SK-N-SH treated with all-trans-retinoic acid at 6 μM for 48 hours (cell line): ENCODE measurements at regions not wholly inside any gene's neighbourhood (a gene's known extent, or its start where the extent isn't known, plus 50 kb on each side); places are given as distances from the start of the nearest gene placed in this dataset.

Experiments
- ATAC-seq: fragments of 200-7000 bp; cut with Tn5 transposase; 3 replicates; pipeline ENCODE4 v1.9.1; 2020; ENCODE audit warnings: mild to moderate bottlenecking, moderate library complexity
- BACH2 ChIP-seq: fragments of 250-450 bp; sonication (Bioruptor Pico); IDR thresholded peaks from 2 replicates; pipeline ENCODE4 v1.9.0; 2021; ENCODE audit warnings: mild to moderate bottlenecking, borderline replicate concordance
- CSRNP3 ChIP-seq: fragments of 250-450 bp; sonication (Bioruptor Pico); IDR thresholded peaks from 2 replicates; pipeline ENCODE4 v1.5.1; 2021; ENCODE audit warnings: mild to moderate bottlenecking, moderate library complexity
- ESRRG ChIP-seq: fragments of 250-450 bp; sonication (Bioruptor Pico); IDR thresholded peaks from 2 replicates; pipeline ENCODE4 v1.6.1; 2021; ENCODE audit warnings: mild to moderate bottlenecking
- GLIS3 ChIP-seq: fragments of 250-450 bp; sonication (Bioruptor Pico); IDR thresholded peaks from 2 replicates; pipeline ENCODE4 v1.5.0; 2020; ENCODE audit warnings: mild to moderate bottlenecking, moderate library complexity
- ISL1 ChIP-seq: fragments of 250-450 bp; sonication (Bioruptor Pico); IDR thresholded peaks from 2 replicates; pipeline ENCODE4 v2.1.2; 2022; ENCODE audit warnings: mild to moderate bottlenecking, moderate library complexity
- OSR1 ChIP-seq: fragments of 250-450 bp; sonication (Bioruptor Pico); IDR thresholded peaks from 2 replicates; pipeline ENCODE4 v1.8.0; 2022; ENCODE audit warnings: moderate library complexity, mild to moderate bottlenecking, inconsistent platforms
- PATZ1 ChIP-seq: fragments of 250-450 bp; sonication (Bioruptor Pico); IDR thresholded peaks from 2 replicates; pipeline ENCODE4 v1.8.0; 2020; ENCODE audit warnings: mild to moderate bottlenecking, moderate library complexity, borderline replicate concordance
- PPARA ChIP-seq: fragments of 250-450 bp; sonication (Bioruptor Pico); IDR thresholded peaks from 2 replicates; pipeline ENCODE4 v1.5.0; 2020; ENCODE audit warnings: mild to moderate bottlenecking, borderline replicate concordance
- RARB ChIP-seq: fragments of 250-450 bp; sonication (Bioruptor Pico); IDR thresholded peaks from 2 replicates; pipeline ENCODE4 v1.8.0; 2021; ENCODE audit warnings: mild to moderate bottlenecking, moderate library complexity
- SNAI2 ChIP-seq: fragments of 250-450 bp; sonication (Bioruptor Pico); IDR thresholded peaks from 2 replicates; pipeline ENCODE4 v1.5.0; 2020; ENCODE audit warnings: mild to moderate bottlenecking, moderate library complexity
- TOX ChIP-seq: fragments of 250-450 bp; sonication (Bioruptor Pico); IDR thresholded peaks from 2 replicates; pipeline ENCODE4 v1.8.0; 2021; ENCODE audit warnings: mild to moderate bottlenecking, moderate library complexity, borderline replicate concordance
- TSHZ2 ChIP-seq: fragments of 250-450 bp; sonication (Bioruptor Pico); IDR thresholded peaks from 2 replicates; pipeline ENCODE4 v1.5.0; 2020; ENCODE audit warnings: mild to moderate bottlenecking, moderate library complexity
- ZFP3 ChIP-seq: fragments of 250-450 bp; sonication (Bioruptor Pico); IDR thresholded peaks from 2 replicates; pipeline ENCODE4 v1.5.0; 2020; ENCODE audit warnings: mild to moderate bottlenecking, moderate library complexity
- ZNF70 ChIP-seq: fragments of 450-650 bp; formaldehyde crosslinking; IDR thresholded peaks from 2 replicates; pipeline ENCODE4 v1.5.0; 2020; ENCODE audit warnings: mild to moderate bottlenecking, moderate library complexity
- ZNF8 ChIP-seq: fragments of 450-650 bp; formaldehyde crosslinking; IDR thresholded peaks from 2 replicates; pipeline ENCODE4 v1.5.0; 2020; ENCODE audit warnings: mild to moderate bottlenecking, moderate library complexity

GRCh38 chr4:166600264-166600663, 634.0 kb downstream of the SPOCK3 start:
- ATAC-seq, result no peak
- TF ChIP-seq ZNF8 (no peak), ESRRG (CRISPR knock-in tag) (no peak), CSRNP3 (CRISPR knock-in tag) (no peak), OSR1 (CRISPR knock-in tag) (no peak), ZFP3 (CRISPR knock-in tag) (no peak)

GRCh38 chr4:166602068-166602467, 632.2 kb downstream of the SPOCK3 start:
- no peak for TF ChIP-seq PPARA (CRISPR knock-in tag)
- TF ChIP-seq ESRRG (CRISPR knock-in tag), result no peak
- no peak for TF ChIP-seq TOX (CRISPR knock-in tag)
- TF ChIP-seq TSHZ2 (CRISPR knock-in tag), result no peak
- no peak for TF ChIP-seq OSR1 (CRISPR knock-in tag)
- no peak for TF ChIP-seq ZNF8
- TF ChIP-seq CSRNP3 (CRISPR knock-in tag), result no peak
- no peak for TF ChIP-seq RARB (CRISPR knock-in tag)
- no peak for TF ChIP-seq SNAI2 (CRISPR knock-in tag)
- no peak for TF ChIP-seq GLIS3 (CRISPR knock-in tag)
- TF ChIP-seq ZFP3 (CRISPR knock-in tag), result no peak
- no peak for TF ChIP-seq BACH2 (CRISPR knock-in tag)
- no peak for ATAC-seq

- TF ChIP-seq RARB (CRISPR knock-in tag) (no peak), ZNF70 (CRISPR knock-in tag) (no peak), ZNF8 (no peak), TOX (CRISPR knock-in tag) (no peak), ESRRG (CRISPR knock-in tag) (no peak)
- ATAC-seq, result peak; percentile 84
Observed at GRCh38 chr4:166622425-166622977, 611.8 kb downstream of the SPOCK3 start.

- no peak for ATAC-seq
- no peak for TF ChIP-seq TSHZ2 (CRISPR knock-in tag)
- TF ChIP-seq GLIS3 (CRISPR knock-in tag), result no peak
- TF ChIP-seq ESRRG (CRISPR knock-in tag), result no peak
- no peak for TF ChIP-seq PATZ1 (CRISPR knock-in tag)
- no peak for TF ChIP-seq RARB (CRISPR knock-in tag)
- no peak for TF ChIP-seq ZNF8
- TF ChIP-seq ZFP3 (CRISPR knock-in tag), result no peak
- TF ChIP-seq OSR1 (CRISPR knock-in tag), result no peak
- TF ChIP-seq ISL1 (CRISPR knock-in tag), result no peak
- TF ChIP-seq, all 23 proteins: peak for 0
Observed at GRCh38 chr4:166625018-166625637, 609.2 kb downstream of the SPOCK3 start.
